Esophagus muscularis mucosa (tissue), 4 donors: ENCODE measurements at regions not wholly inside any gene's neighbourhood (a gene's known extent, or its start where the extent isn't known, plus 50 kb on each side); places are given as distances from the start of the nearest gene placed in this dataset.

ENCODE experiments used
- DNase-seq: peaks from one replicate; pipeline ENCODE4 v3.0.0-alpha.2; 2017; ENCODE audit errors: extremely low spot score
- H3K27ac ChIP-seq, 4 donors: fragments of 200-600 bp; sonication (generic); replicated peaks in 1 of 4; 1 replicate in 3 of 4; 2 replicates in 1 of 4; pipeline ENCODE4 v1.5.1; 2016 to 2019; ENCODE audit warnings: mild to moderate bottlenecking in 1 of 4
- H3K27me3 ChIP-seq, 4 donors: fragments of 200-600 bp; sonication (generic); one replicate each; pipeline versions ENCODE4 v1.5.1 to v1.6.0; 2016 to 2019
- H3K36me3 ChIP-seq, 4 donors: fragments of 200-600 bp; sonication (generic); one replicate each; pipeline ENCODE4 v1.5.1; 2016 to 2019
- H3K4me1 ChIP-seq, 4 donors: fragments of 200-600 bp; sonication (generic); one replicate each; pipeline ENCODE4 v1.5.1; 2016 to 2019
- H3K4me3 ChIP-seq, 4 donors: fragments of 200-600 bp; sonication (generic); 1 replicate in 2 of 4; 2 replicates in 2 of 4; pipeline ENCODE4 v1.5.1; 2016 to 2019; ENCODE audit warnings: mild to moderate bottlenecking in 4 of 4, moderate library complexity in 1 of 4
- H3K9me3 ChIP-seq, 4 donors: fragments of 200-600 bp; sonication (generic); 1 replicate in 3 of 4; 2 replicates in 1 of 4; pipeline ENCODE4 v1.5.1; 2016 to 2019
- EP300 ChIP-seq: sonication (generic); formaldehyde crosslinking; IDR thresholded peaks from one replicate; pipeline ENCODE4 v1.6.1; 2017; ENCODE audit warnings: antibody characterized with exemption
- POLR2A ChIP-seq: fragments of 450-650 bp; IDR thresholded peaks from one replicate; pipeline ENCODE4 v1.6.1; 2017; ENCODE audit warnings: antibody characterized with exemption, moderate library complexity, mild to moderate bottlenecking, low read depth
- POLR2AphosphoS5 ChIP-seq, 2 donors: sonication (generic); formaldehyde crosslinking; IDR thresholded peaks; one replicate each; pipeline ENCODE4 v1.6.1; 2017; ENCODE audit warnings: antibody characterized with exemption in 2 of 2
- WGBS: methylation state at CpG from one replicate; pipeline ENCODE4 v1.1.5; 2018; 5-methylcytosine and 5-hydroxymethylcytosine counted together
- intact Hi-C: fragments of 100-400 bp; cut with DNase I; formaldehyde crosslinking; loops from one replicate; pipeline ENCODE4 v1.15.1; 2023
- TF ChIP-seq, protein P1 (sequence below), 3 experiments: fragments of 200-600 bp in 2 of 3; fragments of 450-650 bp in 1 of 3; sonication (generic) in 2 of 3; IDR thresholded peaks; one replicate each; pipeline ENCODE4 v1.5.1; 2017 to 2019; ENCODE audit warnings: antibody characterized with exemption in 3 of 3, mild to moderate bottlenecking in 2 of 3, moderate library complexity in 1 of 3

DNA sequence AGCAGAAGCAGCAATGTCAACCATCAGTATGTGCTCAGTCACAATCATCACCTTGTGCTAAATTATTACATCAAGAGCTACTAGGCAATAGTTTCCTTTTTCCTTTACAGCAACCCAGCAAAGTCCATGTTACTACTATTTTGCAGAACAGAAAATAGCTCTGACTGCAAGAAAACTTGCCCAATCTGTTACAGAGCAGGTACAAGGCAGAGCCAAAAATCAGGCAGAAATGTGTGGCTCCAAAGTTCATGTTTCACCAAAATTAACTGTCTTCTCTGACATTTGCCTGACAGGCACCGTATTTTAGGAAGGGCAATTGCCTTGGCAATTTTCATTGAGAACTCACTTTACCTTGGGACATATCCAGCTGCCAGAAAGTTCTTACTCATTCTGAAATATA is 177.6 kb upstream of the TMTC4 start:
- Histone ChIP-seq H3K4me3 (no peak overlapping the region), H3K27me3 (no peaks in the 10 kb centered on the region), H3K27ac (no peak overlapping the region), H3K9me3 (no peaks in the 10 kb centered on the region), H3K4me1 (no peaks in the 10 kb centered on the region), H3K36me3 (no peaks in the 10 kb centered on the region)
- 67% methylated on average over 1 of the region's 1 CpG for WGBS
- intact Hi-C loops = no loop called here
- DNase-seq = no peak
- TF ChIP-seq POLR2A = no peak
- no peak for TF ChIP-seq POLR2AphosphoS5 (IDR thresholded peaks at IDR 0.05)
- TF ChIP-seq EP300 = no peak
- TF ChIP-seq, protein P1, sequence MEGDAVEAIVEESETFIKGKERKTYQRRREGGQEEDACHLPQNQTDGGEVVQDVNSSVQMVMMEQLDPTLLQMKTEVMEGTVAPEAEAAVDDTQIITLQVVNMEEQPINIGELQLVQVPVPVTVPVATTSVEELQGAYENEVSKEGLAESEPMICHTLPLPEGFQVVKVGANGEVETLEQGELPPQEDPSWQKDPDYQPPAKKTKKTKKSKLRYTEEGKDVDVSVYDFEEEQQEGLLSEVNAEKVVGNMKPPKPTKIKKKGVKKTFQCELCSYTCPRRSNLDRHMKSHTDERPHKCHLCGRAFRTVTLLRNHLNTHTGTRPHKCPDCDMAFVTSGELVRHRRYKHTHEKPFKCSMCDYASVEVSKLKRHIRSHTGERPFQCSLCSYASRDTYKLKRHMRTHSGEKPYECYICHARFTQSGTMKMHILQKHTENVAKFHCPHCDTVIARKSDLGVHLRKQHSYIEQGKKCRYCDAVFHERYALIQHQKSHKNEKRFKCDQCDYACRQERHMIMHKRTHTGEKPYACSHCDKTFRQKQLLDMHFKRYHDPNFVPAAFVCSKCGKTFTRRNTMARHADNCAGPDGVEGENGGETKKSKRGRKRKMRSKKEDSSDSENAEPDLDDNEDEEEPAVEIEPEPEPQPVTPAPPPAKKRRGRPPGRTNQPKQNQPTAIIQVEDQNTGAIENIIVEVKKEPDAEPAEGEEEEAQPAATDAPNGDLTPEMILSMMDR (IDR thresholded peaks at IDR 0.05) = no peak

DNA sequence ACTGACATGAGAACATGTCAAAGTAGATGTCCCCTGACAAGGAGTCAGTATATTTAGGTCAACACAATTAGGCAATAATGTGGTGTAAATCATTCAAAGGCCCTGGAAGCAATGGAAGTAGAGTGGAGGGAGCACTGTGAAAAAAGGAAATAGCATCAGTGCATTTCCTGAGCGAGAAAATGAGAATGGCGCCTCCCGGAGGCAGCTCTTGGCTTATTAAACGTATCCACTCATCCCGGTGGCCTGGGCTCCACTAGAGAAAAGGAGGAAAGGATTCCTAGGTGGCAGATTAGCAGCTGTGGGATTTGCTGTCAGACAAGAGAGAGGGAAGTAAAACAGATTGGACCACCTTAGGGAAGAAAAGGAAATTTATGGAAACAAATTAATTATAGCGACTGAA is 173.7 kb upstream of the TMTC4 start:
- Histone ChIP-seq H3K27me3 (no peaks in the 10 kb centered on the region), H3K27ac (no peak overlapping the region), H3K4me3 (no peak overlapping the region), H3K4me1 (no peaks in the 10 kb centered on the region), H3K9me3 (no peaks in the 10 kb centered on the region), H3K36me3 (no peaks in the 10 kb centered on the region)
- no peak for DNase-seq
- TF ChIP-seq, protein P1 (IDR thresholded peaks at IDR 0.05) = no peak
- TF ChIP-seq EP300 (no peak), POLR2AphosphoS5 (IDR thresholded peaks at IDR 0.05) (no peak), POLR2A (no peak)
- 86% methylated on average over 6 of the region's 6 CpGs for WGBS
- intact Hi-C loops = no loop called here

DNA sequence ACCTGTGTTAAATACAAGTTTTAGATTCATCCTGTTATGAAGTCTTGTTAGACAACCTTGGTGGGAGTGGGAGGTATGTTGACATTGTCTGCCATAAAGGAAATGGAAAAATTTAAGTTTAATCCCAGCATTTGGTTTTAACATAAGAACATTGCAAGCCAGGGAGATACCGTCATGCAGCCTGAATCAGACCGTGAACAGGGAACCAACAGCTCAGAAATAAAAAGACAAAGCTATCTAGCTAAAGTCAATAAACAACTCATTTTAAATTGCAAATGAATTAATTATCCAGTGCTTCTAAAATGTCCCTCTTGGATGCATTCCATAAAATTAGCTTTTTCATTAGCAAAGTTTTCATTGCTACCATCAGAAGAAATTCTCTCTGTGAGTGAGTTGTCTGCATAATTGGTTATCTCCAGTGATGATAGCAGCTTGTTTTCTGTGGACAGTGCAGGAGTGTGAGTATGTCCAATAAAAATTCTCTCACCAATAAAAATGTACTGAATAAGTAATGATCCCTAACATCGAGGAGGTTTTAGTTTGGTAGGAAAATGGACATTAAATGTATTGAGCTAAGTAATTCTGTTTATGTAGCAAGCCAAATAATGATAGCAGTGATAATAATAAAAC is 170.6 kb upstream of the TMTC4 start:
- TF ChIP-seq, protein P1 (IDR thresholded peaks at IDR 0.05) = no peak
- no peak for TF ChIP-seq POLR2AphosphoS5 (IDR thresholded peaks at IDR 0.05)
- no peak for TF ChIP-seq EP300
- no peak for TF ChIP-seq POLR2A
- intact Hi-C loops = no loop called here
- 76% methylated on average over 3 of the region's 3 CpGs for WGBS
- Histone ChIP-seq H3K36me3 (no peaks in the 10 kb centered on the region), H3K27me3 (no peaks in the 10 kb centered on the region), H3K4me3 (no peak overlapping the region), H3K9me3 (no peaks in the 10 kb centered on the region), H3K4me1 (no peaks in the 10 kb centered on the region), H3K27ac (no peak overlapping the region)
- DNase-seq = no peak

DNA sequence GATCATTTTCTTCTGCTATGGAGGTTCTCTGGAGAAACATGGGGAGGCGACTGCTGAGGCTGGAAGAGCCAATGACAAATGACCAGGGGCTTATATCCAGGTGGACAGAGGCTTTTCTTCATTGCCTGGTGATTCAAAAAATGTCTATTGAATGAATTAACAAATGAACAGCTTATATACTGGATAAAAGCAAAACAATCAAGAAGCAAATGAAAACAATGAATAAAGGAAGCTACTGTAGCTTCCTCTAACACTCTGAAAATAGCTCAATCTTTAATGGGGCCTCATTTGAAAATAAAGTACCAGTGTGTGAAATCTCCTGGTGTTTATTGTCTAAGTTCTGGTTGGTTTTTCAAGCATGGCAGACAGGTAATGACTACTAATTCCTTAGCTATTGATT is 167.5 kb upstream of the TMTC4 start:
- Histone ChIP-seq H3K27me3 (no peaks in the 10 kb centered on the region), H3K9me3 (no peaks in the 10 kb centered on the region), H3K36me3 (no peaks in the 10 kb centered on the region), H3K4me1 (no peaks in the 10 kb centered on the region), H3K4me3 (no peak overlapping the region), H3K27ac (no peak overlapping the region)
- DNase-seq = no peak
- no peak for TF ChIP-seq EP300
- TF ChIP-seq POLR2AphosphoS5 (IDR thresholded peaks at IDR 0.05) = no peak
- no peak for TF ChIP-seq POLR2A
- TF ChIP-seq, protein P1 (IDR thresholded peaks at IDR 0.05) = no peak
- 86% methylated on average over 1 of the region's 1 CpG for WGBS
- intact Hi-C loops = no loop called here

DNA sequence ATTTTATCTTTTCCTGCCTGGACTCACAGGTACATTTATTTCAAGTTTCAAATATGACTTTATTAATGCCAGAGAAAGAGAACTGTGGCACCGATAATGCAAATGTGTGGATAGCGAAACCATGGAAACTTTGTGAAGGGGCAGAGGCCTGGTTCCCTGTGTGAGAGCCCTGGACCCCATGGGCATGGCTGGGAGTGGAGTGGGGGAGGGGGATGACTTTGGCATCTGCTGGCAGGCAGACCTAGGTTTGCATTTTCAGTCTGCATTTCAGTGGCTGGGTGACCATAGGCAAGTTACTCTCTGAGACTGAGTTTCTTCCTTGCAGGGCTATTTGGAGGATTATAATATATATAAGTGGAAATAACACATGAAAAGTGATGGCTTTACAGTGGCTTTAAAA is 163.8 kb upstream of the TMTC4 start:
- Histone ChIP-seq H3K27me3 (no peaks in the 10 kb centered on the region), H3K4me3 (no peak overlapping the region), H3K4me1 (no peaks in the 10 kb centered on the region), H3K9me3 (no peaks in the 10 kb centered on the region), H3K27ac (no peak overlapping the region), H3K36me3 (no peaks in the 10 kb centered on the region)
- TF ChIP-seq POLR2A (no peak), EP300 (no peak), POLR2AphosphoS5 (IDR thresholded peaks at IDR 0.05) (no peak)
- TF ChIP-seq, protein P1 (IDR thresholded peaks at IDR 0.05) = no peak
- DNase-seq = no peak
- intact Hi-C loops = no loop called here
- 87% methylated on average over 2 of the region's 2 CpGs for WGBS
